HG03280 (cell line): ENCODE measurements at regions not wholly inside any gene's neighbourhood (a gene's known extent, or its start where the extent isn't known, plus 50 kb on each side); places are given as distances from the start of the nearest gene placed in this dataset.

Source experiments
- ATAC-seq: cut with Tn5 transposase; IDR thresholded peaks from one replicate; pipeline ENCODE4 v1.9.1; 2021; ENCODE audit warnings: mild to moderate bottlenecking, moderate library complexity; ENCODE audit not compliant: unreplicated experiment

DNA sequence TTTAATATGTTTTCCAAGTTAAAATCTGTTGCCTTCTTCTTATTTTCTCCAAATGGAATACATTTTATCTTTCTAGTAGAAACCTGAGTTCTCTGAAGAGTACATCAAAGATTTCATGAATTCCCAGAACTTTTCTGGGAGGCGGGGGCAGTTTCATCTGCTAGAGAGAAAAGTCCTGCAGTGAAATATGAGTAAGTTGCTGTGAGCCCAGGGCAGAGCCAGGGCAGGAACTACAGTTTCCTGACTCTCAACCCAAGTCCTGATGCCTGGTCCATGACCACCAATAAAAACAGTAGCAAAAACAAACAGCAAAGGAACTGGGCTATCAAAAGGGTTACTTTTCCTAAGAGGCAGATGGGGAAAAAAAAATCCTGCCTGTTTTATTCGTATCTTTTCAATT is 239.4 kb upstream of the CTSO start:
- ATAC-seq: no peak

DNA sequence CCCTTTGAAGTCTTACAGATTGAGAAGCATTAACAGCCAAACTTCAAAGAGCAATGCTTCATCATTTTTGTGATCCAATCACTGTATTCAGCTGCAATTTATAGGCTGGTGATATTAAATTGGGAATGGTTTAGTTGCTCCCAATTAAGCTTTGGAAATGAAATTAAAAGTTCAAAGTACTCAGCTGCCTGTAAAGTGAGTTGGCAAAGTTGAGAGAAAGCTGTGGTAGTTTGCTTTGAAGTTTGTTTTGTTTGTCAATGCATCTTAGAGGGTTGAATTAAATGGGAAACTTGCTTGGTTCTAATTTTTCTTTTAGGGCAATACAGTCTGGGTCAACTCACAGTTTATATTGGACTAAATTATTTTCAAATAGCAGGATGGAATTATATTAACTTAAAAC is 238.4 kb upstream of the CTSO start:
- no peak for ATAC-seq

DNA sequence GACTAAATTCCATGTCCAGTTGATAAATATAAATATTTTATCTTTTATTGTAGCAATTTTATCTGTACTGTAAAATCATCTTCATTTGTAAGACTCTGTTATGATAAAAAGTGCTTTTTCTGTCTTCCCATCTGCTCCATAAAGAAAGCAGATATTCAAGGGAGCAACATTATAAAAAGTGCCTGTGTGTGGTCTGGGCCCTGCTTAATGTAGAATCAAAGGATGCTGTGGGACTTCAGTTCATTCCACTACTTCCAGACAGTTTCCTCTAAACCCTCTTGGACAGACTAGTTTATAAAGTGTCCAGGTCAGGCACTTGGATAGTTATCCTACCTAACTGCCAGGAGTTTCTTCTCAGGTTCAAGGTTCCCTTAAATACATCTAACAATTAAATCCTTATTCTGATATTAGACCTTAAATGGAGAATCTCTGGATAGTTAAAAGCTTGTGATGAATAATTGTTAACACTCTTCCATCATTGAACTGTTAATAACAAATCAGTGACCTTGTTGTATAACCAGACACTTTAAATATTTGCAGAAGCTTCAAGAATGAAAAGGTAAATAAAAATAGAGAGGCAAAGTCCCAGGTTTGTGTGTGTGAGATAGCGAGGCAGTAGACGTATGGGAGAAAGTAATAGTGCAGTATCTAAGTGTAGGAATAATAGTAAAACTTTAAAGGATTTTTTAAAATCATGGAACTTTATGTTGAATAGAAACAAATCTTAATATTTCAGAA is 237.5 kb upstream of the CTSO start:
- no peak for ATAC-seq

DNA sequence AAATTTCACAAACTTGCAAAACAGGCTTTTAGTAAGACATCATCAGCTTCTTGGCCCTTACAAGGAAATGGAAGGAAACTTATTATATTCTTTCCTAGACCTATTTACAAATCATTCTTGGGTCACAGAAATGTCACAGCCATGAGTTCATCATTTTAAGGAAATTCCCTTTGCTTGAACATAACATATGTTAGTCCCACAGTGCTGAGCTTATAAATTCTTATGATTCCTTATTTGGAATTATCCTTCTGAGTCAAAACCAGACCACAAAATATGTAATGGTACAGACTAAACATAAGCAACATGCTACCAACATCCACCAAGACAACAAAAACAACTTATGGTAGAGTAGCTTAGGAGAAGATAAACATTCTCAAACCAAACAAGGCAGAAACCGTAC is 236.9 kb upstream of the CTSO start:
- ATAC-seq: no peak

DNA sequence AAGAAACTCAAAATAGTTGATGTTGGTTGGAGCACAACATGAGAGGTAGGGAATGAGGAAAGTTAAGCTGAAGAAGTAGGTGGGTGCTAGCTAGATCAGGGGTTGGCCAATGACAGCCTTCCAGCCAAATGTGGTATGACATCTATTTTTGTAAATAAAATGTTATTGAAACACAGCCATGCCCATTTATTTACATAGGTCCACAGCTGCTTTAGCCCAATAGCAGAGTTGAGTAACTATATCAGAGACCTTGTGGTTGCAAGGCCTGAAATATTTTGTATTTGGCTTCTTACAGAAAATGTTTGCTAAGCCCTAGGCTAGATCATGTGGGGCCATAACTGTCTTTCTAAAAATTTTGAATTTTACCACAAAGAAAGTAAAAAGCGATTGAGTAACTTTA is 234.9 kb upstream of the CTSO start:
- ATAC-seq: no peak

DNA sequence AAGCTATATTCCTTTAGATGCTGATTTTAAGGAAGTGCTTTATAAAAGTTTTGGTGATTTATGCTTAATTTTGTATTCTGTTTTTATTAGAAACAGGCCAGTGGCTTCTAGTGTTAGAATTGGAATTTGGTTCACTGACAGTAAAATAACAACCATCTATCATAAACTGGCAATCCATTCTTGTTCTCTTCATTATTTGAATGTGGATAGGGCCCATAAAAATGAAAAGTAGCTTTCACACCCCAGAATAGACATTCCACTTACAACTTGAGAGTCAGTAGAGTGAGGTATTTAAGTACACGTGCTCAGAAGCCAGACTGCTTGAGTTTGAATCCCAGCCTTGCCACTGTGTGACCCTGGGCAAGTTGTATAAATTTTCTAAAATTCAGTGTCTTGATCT is 232.4 kb upstream of the CTSO start:
- ATAC-seq: no peak

DNA sequence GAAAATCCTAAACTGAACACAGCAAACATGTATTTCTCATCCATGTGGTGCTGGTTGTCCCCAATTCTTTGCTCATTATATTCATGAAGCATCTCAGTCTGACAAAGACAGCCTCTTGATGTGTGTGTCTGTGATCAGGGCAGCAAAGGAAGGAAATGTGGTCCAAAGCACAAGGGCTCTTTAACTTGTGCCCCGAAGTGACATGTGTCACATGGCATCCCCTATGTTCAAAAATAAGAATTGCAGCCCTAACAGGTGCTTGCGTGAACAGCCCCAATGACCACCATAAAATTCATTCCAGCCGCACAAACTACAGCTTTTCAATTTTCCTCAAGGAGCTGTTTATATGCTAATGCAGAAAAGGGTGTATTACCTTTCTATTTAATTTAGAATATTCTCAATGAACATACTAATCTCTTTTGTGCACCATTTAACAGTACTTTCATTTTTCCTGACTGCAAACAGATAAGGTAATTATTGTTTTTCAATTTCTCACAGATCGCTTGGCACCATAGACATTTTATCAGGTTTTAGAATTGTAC is 231.9 kb upstream of the CTSO start:
- ATAC-seq: no peak

DNA sequence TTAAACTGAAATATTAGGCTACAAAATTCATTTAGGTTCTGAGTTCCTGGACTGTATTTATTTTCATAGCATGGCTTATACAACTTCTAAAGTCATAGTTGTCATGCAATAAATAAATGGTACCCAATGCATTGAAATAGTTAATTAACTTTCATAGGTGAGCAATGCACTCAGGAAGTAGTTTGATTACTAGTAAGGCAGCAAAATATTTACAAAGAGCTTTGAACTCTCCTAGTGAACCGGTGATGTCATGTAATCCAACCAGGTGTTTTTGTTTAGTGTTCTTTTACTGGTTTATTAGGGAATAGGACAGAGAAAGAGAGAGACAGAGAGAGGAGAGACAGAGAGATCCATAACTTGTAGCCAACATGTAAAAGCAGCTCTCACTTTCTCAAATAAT is 228.6 kb upstream of the CTSO start:
- ATAC-seq: no peak

DNA sequence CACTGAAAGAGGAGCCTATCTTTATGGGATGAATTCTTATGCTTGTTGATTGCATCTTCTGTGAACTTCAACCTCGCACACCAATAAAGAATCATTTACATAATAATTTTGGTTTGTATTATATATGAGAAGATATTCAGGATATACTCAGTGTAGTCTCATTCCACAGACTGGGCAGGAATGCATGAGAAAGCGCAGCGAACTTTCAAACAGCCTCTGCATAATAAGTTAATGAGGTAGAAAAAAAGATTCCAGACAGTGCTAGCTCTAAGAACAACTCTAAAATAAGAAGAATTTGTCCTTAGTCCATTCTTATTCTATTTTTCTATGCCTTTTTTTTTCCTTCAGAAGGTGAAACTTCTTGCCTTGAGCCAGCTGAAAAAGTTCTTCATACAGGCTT is 224.3 kb upstream of the CTSO start:
- no peak for ATAC-seq

DNA sequence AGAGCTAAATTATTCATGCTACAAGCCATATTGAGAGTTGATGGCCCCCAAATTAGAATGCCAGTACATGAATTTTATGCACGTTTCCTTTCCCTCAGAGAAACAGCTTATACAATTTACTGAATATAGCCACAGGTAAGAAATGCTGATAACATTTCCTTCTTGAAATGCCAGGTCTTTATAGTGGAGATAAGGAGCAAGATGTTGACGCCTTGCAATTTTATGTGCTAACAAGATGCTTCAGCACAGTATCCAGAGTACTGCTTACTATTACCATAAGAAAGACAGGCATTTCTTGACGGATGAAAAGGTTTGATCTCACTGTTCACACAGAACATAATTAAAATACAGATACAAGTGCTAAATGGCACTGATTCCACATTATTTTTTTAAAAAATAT is 223.2 kb upstream of the CTSO start:
- ATAC-seq: no peak

DNA sequence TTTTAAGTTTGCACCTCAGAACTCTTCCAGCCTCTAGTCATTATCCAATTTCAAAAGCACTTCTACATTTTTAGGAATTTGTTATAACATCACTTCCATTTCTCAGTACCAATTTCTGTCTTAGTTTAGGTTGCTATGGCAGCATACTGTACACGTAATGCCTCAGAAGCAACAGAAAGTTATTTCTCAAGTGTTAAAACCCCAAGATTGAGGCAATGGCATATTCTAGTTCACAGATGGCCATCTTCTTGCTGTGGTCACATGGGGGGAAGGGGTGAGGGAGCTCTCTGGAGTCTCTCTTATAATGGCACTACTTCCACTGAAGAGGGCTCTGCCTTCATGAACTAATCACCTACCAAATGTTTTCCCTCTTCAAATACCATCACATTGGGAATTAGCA is 220.3 kb upstream of the CTSO start:
- no peak for ATAC-seq

DNA sequence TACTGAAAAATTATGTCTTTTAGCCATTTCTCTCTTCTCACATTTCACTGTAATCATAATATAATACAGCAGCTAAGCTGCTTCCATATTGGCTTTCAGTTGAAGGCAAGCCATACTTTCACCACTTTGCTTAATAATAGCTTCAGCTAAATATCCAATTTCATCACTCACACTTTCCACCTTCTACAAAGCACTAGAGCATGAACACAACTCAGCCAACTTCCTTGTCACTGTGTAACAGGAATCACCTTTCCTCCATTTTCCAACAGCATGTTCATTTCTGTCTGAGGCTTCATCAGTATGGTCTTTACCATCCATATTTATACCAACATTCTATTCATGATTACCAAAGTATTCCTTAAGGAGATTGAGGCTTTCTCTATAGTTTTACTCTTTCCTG is 219.8 kb upstream of the CTSO start:
- no peak for ATAC-seq

DNA sequence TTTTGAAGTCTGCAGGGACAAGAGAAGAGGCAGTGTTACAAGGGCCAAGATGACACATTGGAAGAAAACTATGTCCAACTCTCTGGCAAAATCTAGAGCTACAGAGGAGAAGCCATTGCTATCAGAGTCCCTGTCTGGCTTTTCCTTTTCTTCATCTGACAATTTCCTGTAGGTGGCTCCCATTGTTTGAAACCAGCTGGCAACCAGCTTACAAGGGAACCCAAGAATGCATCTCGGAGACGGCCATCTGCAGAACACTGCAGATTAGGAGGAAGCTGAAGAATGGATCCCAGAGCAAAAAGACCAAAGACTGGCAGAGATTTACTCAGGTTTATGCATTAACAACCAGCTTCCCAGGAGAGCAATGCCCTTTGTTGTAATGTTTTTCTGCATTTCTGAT is 216.2 kb upstream of the CTSO start:
- ATAC-seq: no peak

DNA sequence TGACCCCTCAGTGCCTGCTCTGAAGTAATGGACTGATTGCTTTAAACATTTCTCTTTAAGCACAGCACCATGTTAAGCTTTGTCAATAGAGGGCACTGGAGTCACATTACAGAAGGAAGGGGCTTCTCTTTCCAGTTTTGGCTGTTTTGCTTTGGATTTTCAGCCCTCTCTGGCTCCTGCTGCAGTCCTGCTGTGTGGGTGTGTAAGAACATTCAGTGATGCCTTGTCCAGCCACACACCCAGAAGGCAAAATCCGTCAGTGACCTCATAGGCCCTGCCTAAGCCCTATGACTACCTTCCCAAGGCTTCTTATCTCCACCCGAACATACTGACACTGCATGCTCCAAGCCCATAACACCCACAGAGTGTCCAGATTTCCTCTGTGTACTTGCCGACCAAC is 215.3 kb upstream of the CTSO start:
- no peak for ATAC-seq

DNA sequence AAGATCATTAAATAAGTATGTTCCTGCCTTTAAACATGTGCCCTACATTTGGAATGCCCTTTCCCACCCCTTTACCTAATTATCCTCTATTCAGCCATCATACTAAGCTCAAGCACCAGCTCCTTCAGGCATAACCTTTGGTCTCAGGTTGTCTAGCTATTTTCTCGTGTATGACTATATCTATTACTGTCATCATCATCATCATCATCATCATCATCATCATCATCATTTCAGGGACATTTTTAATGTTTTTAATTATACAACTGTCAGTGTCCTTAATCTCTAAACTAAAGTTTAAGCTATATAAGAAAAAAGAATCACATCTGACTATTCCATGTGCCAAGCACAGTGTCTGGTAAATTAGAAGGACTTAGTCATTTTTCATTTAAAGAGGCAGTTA is 214.6 kb upstream of the CTSO start:
- ATAC-seq: no peak

DNA sequence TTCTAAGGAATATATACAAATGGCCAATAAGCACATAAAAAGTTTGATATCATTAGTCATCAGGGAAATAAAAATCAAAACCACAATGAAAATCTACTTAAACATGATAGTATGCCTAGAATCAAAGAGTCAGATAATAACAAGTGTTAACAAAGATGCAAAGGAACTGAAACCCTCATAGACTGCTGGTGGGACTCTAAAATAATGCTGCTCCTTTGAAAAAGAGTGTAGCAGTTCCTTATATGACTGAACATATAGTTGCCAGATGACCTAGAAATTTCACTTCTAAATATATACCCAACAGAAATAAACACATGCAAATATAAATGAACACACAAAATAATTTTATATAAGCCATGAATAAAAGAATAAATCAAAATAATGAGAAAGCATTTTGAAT is 205.1 kb upstream of the CTSO start:
- ATAC-seq: peak; percentile 62

DNA sequence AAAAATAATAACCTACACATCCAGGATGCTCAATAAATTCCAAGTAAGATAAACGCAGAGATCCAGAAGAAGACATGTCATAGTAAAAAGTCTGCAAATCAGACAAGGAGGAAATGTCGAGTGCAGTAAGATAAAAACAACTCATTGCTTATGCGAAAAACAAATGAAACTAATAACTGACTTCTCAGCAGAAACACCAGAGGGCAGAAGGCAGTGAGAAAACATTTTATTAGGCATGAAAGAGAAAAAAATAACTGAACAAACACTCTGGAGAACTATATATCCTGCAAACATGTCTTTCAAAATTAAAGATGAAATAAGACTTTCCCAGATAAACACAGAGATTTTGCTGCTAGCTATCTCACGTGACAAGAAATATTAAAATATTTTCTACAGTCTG is 201.3 kb upstream of the CTSO start:
- no peak for ATAC-seq

DNA sequence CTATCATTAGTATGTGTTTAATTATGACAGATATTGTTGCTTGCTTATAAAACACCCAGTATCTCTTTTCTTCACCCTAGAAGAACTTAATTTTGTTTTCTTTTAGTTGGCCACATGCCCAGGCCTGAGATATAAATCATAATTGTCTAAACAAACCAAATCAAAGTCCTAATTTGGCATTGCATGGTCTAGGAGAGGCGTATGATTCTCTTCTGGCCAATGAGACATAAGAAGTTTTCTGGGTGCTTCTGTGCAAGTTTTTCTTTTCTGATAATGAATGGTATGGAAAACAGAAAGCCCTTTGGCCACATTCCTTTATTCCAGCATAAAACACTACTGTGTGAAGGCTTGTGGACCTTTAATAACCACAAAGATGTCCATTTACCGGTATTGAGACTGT is 192.9 kb upstream of the CTSO start:
- no peak for ATAC-seq

DNA sequence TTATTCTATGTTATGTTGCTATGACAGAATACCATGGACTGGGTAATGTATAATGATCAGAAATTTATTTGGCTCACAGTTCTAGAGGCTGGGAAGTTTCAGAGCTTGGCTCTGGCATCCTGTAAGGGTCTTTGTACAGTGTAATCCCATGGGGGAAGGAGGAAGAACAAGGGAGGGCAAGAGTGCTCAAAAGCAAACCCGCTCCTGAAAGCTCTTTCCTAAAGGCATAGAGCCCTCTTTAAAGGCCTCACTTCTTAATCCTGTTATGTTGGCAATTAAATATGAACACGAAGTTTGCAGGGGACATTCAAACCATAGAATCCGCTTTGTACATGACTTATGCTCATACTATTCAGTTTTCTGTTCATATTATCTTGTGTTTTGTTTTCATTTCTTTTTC is 191.3 kb upstream of the CTSO start:
- no peak for ATAC-seq

DNA sequence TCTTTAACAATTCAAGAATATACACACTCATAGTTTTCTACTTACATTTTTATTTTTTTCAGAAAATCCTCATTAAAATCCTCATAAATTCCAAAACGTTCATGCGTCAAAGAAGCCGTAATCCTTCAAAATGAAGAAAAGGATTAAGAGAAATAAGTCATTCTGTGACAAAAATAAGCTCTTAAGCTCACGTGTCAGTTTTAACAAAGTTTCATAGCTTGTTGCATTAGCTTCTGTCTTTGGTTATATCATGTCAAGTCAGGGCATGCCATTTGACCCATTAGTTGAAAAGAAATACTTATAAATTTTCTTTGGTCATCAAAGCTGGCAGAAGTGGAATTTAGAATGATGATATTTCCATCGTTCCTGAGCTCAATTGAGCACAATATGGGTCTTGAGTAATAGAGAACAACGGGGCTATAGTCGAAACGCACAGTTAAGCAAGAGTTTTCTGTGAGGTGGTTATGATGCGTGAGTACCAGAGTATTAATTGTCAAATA is 185.2 kb upstream of the CTSO start:
- no peak for ATAC-seq

DNA sequence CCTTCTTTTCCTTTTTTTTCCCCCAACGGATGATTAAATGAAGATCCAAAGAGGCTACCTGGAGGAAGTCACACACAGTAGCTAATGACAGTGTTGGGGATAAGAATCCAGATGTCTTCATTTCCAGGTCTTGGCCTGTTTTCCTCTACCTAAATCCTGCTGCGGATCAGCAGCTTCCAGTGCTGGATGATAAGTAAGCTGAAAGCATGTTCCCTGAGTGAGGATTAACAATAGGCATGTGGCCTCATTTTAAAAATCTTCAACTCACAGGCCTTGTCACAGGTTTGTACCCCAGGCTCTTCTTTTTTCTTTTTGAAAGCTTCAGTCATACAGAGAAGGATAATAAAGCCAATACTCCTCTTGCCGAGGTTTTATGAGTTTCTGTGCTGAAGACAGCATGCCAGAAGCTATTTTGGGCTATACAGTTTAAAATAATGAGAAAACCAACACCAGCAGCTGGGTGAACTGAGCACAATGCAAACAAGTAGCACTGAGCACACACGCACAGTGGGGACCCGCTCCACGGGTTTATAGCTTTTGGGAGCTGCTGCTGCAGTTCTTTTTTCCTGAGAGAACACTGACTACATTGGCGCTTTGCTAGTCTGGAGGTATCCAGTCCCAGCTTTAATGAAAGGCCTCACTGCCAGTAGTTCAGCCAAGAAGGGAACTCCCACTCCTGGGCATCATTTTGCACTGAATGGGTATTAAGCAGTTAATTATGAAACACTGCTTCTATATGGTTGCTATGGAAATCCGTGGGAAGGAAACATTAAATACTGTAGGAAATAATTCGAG is 184.2 kb upstream of the CTSO start:
- ATAC-seq: no peak

DNA sequence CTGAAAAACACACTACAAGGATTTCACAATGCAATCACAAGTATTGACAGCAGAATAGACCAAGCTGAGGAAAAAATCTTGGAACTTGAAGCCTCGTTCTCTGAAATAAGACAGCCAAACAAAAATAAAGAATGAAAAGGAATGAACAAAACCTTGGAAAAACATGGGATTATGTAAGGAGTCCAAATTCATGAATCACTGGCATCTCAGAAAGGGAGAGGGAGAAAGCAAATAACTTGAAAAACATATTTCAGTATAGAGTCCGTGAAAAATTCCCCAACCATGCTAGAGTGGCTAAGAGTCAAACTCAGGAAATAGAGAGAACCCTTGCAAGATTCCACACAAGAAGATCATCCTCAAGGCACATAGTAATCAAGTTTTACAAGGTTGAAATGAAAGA is 178.5 kb upstream of the CTSO start:
- no peak for ATAC-seq
